NCI-H774 (cell line): ENCODE measurements at regions not wholly inside any gene's neighbourhood (a gene's known extent, or its start where the extent isn't known, plus 50 kb on each side); places are given as distances from the start of the nearest gene placed in this dataset.

ENCODE experiments used
- DNase-seq: peaks from one replicate; lab custom pipeline; 2025; lab: John Stamatoyannopoulos, UW

DNA sequence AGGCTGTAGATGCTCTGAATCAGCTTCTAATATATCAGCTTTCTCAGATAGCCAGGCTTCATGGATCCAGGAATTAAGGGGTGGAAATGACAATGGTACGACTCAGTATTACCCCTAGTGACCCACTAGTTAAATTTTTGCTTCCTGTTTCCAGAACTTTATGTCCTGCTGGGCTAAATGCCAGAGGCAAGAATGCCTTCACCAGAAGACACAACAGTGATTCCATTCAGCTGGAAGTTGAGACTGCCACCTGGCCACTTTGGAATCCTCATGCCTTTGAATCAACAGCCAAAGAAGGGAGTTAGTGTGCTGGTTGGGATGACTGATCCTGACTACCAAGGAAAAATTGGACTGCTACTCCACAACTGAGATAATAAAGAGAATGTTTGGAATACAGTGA, 239.1 kb downstream of the ASXL3 start:
- no peak for DNase-seq

DNA sequence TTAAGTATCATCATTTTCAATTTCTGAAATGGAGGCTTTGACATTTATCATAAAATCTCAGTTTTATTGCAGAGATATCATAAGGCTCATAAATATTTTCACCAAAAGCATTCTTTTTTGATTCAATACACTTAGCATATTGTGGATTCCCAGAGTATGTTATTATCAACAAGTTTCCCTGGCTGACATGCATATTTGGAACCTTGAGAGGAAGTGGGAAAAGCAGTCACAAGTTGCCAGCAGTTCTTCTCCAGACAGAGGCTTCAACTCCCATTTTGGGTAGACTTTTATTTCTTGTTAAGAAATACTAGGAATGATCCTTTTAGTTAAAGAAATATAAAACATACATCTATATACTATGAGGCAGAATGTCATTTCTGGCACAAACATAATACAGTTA, 236.5 kb downstream of the ASXL3 start:
- DNase-seq = no peak

DNA sequence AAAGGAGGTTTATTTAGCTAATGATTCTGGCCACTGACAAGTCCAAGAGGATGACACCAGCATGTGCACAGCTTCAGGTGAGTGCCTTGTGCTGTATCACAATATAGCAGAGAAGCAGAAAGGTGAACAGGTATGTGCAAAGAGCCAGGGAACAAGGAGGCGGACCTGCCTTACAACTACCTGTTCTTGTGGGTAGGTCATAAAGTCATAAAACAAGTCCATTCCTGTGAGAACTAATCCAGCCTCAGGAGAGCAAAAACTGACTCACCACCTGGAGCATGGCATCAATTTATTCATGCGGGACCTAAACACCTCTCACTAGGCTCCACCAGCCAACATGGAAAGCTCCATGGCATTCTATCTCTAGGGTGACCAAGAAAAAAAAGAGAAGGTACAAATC, 234.2 kb downstream of the ASXL3 start:
- no peak for DNase-seq

DNA sequence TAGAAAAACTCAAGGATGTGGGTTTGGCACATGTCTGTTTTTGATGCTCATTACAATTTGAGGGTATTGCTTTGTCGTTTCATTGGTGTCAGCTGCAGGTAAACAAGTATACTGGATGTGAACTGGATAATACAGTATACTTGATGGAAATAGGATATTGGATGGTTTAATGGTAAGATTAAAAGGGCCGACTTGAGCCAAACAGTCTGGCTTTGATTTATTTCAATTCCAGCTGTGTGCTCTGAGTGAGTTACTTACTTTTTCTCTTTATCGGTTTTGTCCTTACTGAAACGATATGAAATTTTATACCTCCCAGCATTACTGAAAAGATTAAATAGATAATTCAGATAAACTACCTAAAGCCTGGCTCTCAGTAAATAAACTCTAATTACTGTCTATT, 227.6 kb downstream of the ASXL3 start:
- no peak for DNase-seq

DNA sequence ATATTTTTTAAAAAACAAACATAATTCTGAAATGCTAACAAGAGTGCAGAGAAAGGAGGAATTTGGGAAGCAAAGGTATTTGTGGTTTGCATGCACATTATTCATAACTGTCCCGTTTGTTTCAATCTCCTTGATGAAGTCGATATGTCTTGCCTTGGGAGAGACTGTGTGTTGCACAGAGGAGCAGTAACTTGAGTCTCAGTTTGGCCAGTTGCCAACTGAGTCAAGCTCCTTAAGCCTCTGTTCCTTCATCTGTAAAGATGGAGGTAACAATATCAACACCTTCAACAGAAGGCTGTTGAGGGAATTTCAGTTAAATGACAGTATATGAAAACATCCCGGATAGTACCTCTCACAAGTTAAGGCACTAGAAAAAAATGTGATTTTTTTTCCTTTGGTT, 226.2 kb downstream of the ASXL3 start:
- DNase-seq = no peak

DNA sequence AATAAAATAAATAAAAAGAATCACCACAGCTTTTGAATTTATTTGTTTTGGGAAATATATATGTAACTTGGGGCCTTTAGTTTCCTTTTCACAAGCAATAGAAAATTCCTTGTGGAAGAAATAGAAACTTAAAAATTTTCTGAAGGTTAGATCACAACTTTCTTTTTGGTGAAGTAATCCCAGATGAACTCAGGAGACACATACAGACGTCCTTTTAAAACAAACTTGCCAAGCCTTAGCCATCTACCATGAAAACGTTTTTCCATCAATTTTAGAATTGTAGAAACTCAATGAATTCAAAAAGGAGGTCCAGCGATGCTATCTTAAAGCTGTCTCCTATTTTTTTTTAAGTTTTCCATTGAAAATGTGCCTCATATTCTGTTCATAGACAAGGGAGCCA, 225.6 kb downstream of the ASXL3 start:
- no peak for DNase-seq

DNA sequence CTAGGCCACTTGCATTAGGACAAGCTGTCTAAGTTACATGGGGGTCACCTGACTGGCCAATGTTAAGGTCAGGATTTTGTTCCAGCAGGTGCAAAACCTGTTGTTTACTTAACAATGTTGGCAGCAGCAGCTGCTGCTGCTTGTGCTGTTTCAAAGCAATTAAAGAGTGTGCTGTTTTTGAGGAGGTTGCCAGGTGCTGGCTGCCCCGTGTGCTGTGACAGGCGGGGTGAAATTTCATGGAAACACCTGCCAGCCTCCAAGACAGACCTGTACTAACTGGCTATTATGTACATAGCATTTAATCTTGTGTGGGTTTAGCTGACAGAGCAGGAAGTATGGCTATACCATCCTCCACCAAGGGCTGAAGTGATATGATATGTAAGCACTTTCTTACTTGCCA, 224.9 kb downstream of the ASXL3 start:
- peak; percentile 98 for DNase-seq
